Right cardiac atrium (tissue), 5 donors: ENCODE measurements at regions not wholly inside any gene's neighbourhood (a gene's known extent, or its start where the extent isn't known, plus 50 kb on each side); places are given as distances from the start of the nearest gene placed in this dataset.

Source experiments
- ATAC-seq, 2 donors: fragments of 200-7000 bp; cut with Tn5 transposase; one replicate each; pipeline versions ENCODE4 v1.8.0 to v1.9.1; 2020; ENCODE audit warnings: moderate library complexity in 2 of 2, mild to moderate bottlenecking in 1 of 2
- DNase-seq, 3 donors: peaks; one replicate each; pipeline ENCODE4 v3.0.0-alpha.2; 2020
- H3K27ac ChIP-seq: one replicate; pipeline ENCODE4 v1.5.1; 2013; ENCODE audit warnings: mild to moderate bottlenecking, low read length, control low read depth, moderate library complexity
- H3K27me3 ChIP-seq: one replicate; pipeline ENCODE4 v1.6.1; 2013; ENCODE audit not compliant: control insufficient read depth, insufficient read depth
- H3K4me1 ChIP-seq: one replicate; pipeline ENCODE4 v1.6.1; 2013; ENCODE audit warnings: low read length; ENCODE audit not compliant: control insufficient read depth, insufficient read depth
- H3K4me3 ChIP-seq: one replicate; pipeline ENCODE4 v1.5.1; 2013; ENCODE audit warnings: low read length, control low read depth
- H3K9me3 ChIP-seq: one replicate; pipeline ENCODE4 v1.6.1; 2013; ENCODE audit warnings: low read length; ENCODE audit not compliant: control insufficient read depth
- WGBS: extraction: QIAGEN DNeasy Blood & Tissue Kit; methylation state at CpG from one replicate; pipeline ENCODE4 v1.1.7; 2013; 5-methylcytosine and 5-hydroxymethylcytosine counted together
- intact Hi-C, 4 donors: fragments of 100-400 bp; cut with DNase I; formaldehyde crosslinking; loops; one replicate each; pipeline versions ENCODE4 v1.11.0 to v1.14.0; 2022 to 2023
- donor health status: healthy with polysubstance abuse.
- donor health status: DM: no; HTN: yes; CAD: no.
- donor health status: DM: no; HTN: no; CAD: no.
- donor health status: DM: no; HTN: yes; CAD: no; lungs with severe emphysema.
- donor health status: DM: yes; HTN: yes; CAD: no.

- Histone ChIP-seq H3K27me3 (no peaks in the 10 kb centered on the region), H3K4me3 (no peak overlapping the region), H3K4me1 (no peaks in the 10 kb centered on the region), H3K27ac (no peak overlapping the region), H3K9me3 (peaks cover 4% of the 10 kb centered on the region)
- intact Hi-C loops: no loop called here
- WGBS: 71% methylated on average over 2 of the region's 2 CpGs
- ATAC-seq (no peak), DNase-seq (no peak)
Observed at GRCh38 chr1:223445402-223445801, 52.2 kb downstream of the CCDC185 start.

DNA sequence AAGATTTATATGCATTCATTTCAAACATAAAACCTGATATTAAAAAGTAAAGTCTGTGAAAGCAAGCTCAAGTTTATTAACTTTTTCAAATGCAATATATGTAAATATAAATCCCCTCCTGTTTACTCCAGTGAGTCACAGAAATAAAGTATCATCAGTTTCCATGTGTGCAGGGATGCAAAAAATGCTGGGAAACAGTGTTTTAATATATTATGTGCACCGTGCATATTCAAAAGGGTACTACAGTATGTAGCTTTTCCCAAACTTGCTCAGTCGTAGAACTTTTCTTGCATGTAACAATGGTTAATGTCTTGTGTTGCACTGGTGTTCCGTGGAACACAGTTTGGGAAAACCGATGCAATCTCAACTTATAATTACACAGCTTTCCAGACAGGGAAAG, 60.7 kb downstream of the CCDC185 start:
- Histone ChIP-seq H3K4me3 (no peak overlapping the region), H3K27ac (no peak overlapping the region), H3K4me1 (no peaks in the 10 kb centered on the region), H3K27me3 (no peaks in the 10 kb centered on the region), H3K9me3 (no peaks in the 10 kb centered on the region)
- no peak for DNase-seq
- WGBS: 96% methylated on average over 4 of the region's 4 CpGs
- intact Hi-C loops: no loop called here
- no peak for ATAC-seq

DNA sequence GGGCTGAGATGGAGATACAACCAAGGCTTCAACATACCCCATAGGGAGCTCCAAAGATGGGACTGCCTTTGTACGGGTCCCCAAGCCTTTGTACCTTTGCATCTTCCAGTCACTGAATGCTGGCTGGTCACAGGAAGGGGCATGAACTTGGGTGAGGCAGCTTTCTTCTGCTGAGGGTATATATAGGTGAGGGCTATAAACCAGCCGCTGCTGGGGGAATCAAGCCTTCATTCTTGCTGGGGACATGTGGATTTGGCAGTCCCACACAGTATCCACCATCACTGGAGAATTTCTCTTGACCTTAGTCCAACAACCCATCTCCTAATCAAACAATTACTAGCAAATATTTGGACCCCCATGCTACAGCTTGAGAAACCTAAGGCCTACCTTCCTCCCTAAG, 61.7 kb downstream of the CCDC185 start:
- no peaks in the 10 kb centered on the region for H3K9me3 ChIP-seq
- H3K27me3 ChIP-seq: no peaks in the 10 kb centered on the region
- H3K4me3 ChIP-seq: no peak overlapping the region
- ATAC-seq: no peak
- intact Hi-C loops: no loop called here
- no peaks in the 10 kb centered on the region for H3K4me1 ChIP-seq
- no peak for DNase-seq
- 89% methylated on average over 2 of the region's 2 CpGs for WGBS
- no peak overlapping the region for H3K27ac ChIP-seq

DNA sequence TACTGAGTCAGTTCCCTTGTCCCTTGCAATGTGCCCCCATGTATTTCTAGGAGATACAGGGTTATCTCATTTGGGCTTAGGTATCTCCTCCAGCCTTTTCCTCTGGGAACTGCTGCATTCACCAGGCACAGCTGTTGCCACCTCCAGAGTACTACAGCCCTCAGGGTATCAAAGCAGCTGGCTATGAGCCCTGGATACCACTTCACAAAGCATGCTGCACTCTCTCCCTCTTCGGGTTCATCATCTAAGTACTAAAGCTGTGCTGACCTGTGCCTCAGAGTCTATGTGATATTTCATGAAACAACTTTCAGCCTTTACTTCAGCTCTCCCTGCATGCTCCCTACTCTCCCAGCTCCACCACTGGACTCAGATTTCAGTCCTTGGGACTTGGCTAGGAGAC, 62.3 kb downstream of the CCDC185 start:
- intact Hi-C loops: no loop called here
- H3K9me3 ChIP-seq: no peaks in the 10 kb centered on the region
- H3K4me1 ChIP-seq: no peaks in the 10 kb centered on the region
- DNase-seq (no peak), ATAC-seq (peak; percentile 26 to 51)
- WGBS: 49% methylated on average over 1 of the region's 1 CpG
- no peak overlapping the region for H3K4me3 ChIP-seq
- no peak overlapping the region for H3K27ac ChIP-seq
- no peaks in the 10 kb centered on the region for H3K27me3 ChIP-seq

- Histone ChIP-seq H3K9me3 (no peaks in the 10 kb centered on the region), H3K27me3 (no peaks in the 10 kb centered on the region), H3K27ac (no peak overlapping the region), H3K4me1 (no peaks in the 10 kb centered on the region), H3K4me3 (no peak overlapping the region)
- no peak for DNase-seq
- ATAC-seq: no peak
- WGBS: 78% methylated on average over 4 of the region's 4 CpGs
- intact Hi-C loops: no loop called here
Observed at GRCh38 chr1:223456747-223457146, 63.5 kb downstream of the CCDC185 start.

DNA sequence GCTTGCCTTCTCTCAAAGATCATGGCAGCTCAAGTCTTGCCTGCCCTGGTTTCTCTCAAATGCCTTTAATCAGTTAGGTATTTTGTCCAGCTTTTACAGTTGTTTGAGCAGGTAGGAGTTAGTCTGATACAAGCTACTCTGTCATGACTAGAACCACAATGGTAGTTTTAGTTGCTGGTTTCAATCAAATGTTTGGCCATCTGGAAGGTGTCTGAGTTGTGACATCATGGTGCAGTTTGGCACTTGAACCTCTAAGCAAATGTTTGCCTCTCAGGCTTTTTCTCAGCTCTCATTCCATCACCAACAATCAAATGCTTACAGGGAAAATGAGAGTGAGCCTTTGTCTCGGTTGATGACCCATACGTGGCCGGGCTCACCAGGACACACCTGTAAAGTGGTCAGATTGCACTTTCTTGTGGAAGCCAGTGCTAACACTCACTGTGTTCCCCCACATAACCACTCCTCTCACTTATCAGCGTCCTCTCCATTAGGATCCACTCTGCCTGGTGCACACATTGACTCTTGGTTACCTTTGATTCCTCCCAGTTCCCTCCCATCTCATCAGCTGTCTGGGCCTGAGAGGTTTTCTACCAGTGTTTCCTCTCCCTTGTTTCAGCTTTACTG, 67.5 kb downstream of the CCDC185 start:
- ATAC-seq: no peak
- H3K27me3 ChIP-seq: no peaks in the 10 kb centered on the region
- 67% methylated on average over 4 of the region's 4 CpGs for WGBS
- H3K4me3 ChIP-seq: no peak overlapping the region
- intact Hi-C loops: no loop called here
- H3K9me3 ChIP-seq: no peaks in the 10 kb centered on the region
- DNase-seq: no peak
- no peak overlapping the region for H3K27ac ChIP-seq
- no peaks in the 10 kb centered on the region for H3K4me1 ChIP-seq

- Histone ChIP-seq H3K9me3 (no peaks in the 10 kb centered on the region), H3K4me1 (no peaks in the 10 kb centered on the region), H3K27me3 (no peaks in the 10 kb centered on the region), H3K4me3 (no peak overlapping the region), H3K27ac (no peak overlapping the region)
- no peak for DNase-seq
- WGBS: 93% methylated on average over 5 of the region's 5 CpGs
- intact Hi-C loops: no loop called here
- no peak for ATAC-seq
Observed at GRCh38 chr1:223462047-223462630, 68.9 kb downstream of the CCDC185 start.

DNA sequence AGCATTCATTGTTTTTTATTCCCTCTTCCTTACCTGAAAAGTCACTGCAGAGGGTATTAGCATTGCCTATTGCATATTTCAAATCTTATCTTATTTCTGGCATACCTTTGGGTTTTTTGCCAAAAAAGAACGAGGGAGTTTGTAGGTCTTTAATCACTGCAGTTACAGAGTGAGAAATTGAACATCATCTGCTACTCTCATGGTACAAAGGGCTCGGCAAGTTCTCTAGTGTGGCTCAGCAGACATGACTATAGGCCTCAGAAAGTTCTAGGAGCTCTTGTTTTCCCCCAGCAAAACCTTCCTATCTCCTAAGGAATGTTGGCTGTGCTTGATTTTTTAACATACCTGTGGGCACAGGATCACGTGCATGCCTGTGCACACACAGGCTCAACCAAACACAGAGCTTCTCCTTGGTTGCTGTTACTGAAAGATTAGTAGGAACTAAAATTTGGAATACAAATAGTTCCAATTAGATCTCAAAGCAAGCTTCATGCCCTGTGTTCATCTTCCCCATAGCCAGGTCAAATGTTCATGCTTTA, 69.7 kb downstream of the CCDC185 start:
- Histone ChIP-seq H3K27me3 (no peaks in the 10 kb centered on the region), H3K9me3 (no peaks in the 10 kb centered on the region), H3K4me3 (no peak overlapping the region), H3K4me1 (no peaks in the 10 kb centered on the region), H3K27ac (no peak overlapping the region)
- intact Hi-C loops: no loop called here
- DNase-seq (no peak), ATAC-seq (no peak)
- 75% methylated on average over 3 of the region's 3 CpGs for WGBS

GRCh38 chr1:223466151-223466550, 72.9 kb downstream of the CCDC185 start:
- H3K4me1 ChIP-seq: no peaks in the 10 kb centered on the region
- H3K27ac ChIP-seq: no peak overlapping the region
- H3K9me3 ChIP-seq: no peaks in the 10 kb centered on the region
- WGBS: 61% methylated on average over 1 of the region's 1 CpG
- ATAC-seq: no peak
- no peak overlapping the region for H3K4me3 ChIP-seq
- no peaks in the 10 kb centered on the region for H3K27me3 ChIP-seq
- DNase-seq: no peak
- intact Hi-C loops: no loop called here

DNA sequence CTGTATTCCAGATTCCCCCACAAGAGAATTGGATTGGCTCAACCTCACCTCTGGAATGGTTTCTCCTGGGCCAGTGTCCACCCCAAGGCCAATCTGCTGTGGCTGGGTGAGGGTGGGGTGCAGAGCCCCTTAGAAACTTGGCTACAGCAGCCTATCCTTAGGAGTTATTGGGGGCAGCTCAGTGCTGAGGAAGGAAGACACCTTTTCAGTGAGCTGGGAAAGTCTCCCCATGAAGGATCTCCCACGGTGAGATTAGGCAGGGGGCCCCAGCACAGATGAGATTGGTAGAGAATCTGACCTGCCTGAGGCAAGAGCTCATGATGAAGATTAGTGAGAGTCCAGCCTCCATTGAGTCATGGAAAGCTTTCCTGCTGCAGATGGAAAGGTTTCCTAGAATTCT, 78.4 kb downstream of the CCDC185 start:
- no peak overlapping the region for H3K4me3 ChIP-seq
- no peaks in the 10 kb centered on the region for H3K27me3 ChIP-seq
- no peaks in the 10 kb centered on the region for H3K9me3 ChIP-seq
- H3K4me1 ChIP-seq: no peaks in the 10 kb centered on the region
- ATAC-seq (no peak), DNase-seq (no peak)
- WGBS: 71% methylated on average over 1 of the region's 1 CpG
- intact Hi-C loops: no loop called here
- no peak overlapping the region for H3K27ac ChIP-seq

DNA sequence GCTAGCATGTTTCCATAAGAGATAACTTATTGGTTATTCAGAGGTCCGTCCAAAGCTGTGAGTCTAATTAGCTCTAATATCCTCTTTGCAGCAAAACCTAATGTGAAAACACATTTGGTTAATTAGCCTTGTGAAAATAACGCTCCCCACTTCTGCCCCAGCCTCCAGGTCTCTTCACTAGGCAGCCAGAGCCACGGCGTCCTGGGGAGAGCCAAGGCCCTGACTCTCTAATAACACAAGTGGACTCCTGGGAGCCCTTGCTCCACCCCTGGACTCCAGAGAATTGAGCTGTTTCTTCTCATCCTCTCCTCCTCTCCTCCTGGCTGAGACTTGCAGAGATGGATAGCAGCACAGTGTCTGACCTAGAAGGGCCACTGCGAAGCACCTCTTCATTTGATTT, 78.8 kb downstream of the CCDC185 start:
- intact Hi-C loops: no loop called here
- H3K27me3 ChIP-seq: no peaks in the 10 kb centered on the region
- no peak for ATAC-seq
- H3K4me1 ChIP-seq: no peaks in the 10 kb centered on the region
- no peak for DNase-seq
- no peak overlapping the region for H3K4me3 ChIP-seq
- no peak overlapping the region for H3K27ac ChIP-seq
- H3K9me3 ChIP-seq: no peaks in the 10 kb centered on the region
- WGBS: 73% methylated on average over 5 of the region's 5 CpGs
